Small intestine (tissue), 7 donors: ENCODE measurements at regions not wholly inside any gene's neighbourhood (a gene's known extent, or its start where the extent isn't known, plus 50 kb on each side); places are given as distances from the start of the nearest gene placed in this dataset.

Experiments
- DNase-seq, 2 donors: peaks; one replicate each; pipeline versions ENCODE4 v3.0.0 to v3.0.0-alpha.2; 2013
- FAIRE-seq: peaks from 2 replicates; lab custom pipeline; 2012; peaks lifted over from hg19 to GRCh38; lab: Jason Lieb, UNC
- H3K27ac ChIP-seq, 3 donors: one replicate each; pipeline ENCODE4 v1.5.1; 2013; ENCODE audit warnings: low read length in 2 of 3, mild to moderate bottlenecking in 2 of 3, control low read depth in 1 of 3, inconsistent platforms in 1 of 3, low read depth in 1 of 3, moderate library complexity in 1 of 3
- H3K27me3 ChIP-seq, 3 donors: one replicate each; pipeline ENCODE4 v1.6.1; 2013; ENCODE audit warnings: low read length in 3 of 3, inconsistent platforms in 1 of 3; ENCODE audit not compliant: control insufficient read depth in 3 of 3, insufficient read depth in 3 of 3
- H3K36me3 ChIP-seq, 3 donors: one replicate each; pipeline ENCODE4 v1.6.1; 2013; ENCODE audit warnings: low read length in 3 of 3, inconsistent platforms in 1 of 3, low read depth in 1 of 3, mild to moderate bottlenecking in 1 of 3, moderate library complexity in 1 of 3; ENCODE audit not compliant: control insufficient read depth in 3 of 3, insufficient read depth in 2 of 3
- H3K4me1 ChIP-seq, 3 donors: one replicate each; pipeline ENCODE4 v1.6.1; 2013; ENCODE audit warnings: low read length in 2 of 3, inconsistent platforms in 1 of 3, low read depth in 1 of 3, mild to moderate bottlenecking in 1 of 3, moderate library complexity in 1 of 3; ENCODE audit not compliant: control insufficient read depth in 3 of 3, insufficient read depth in 2 of 3
- H3K4me3 ChIP-seq, 3 donors: one replicate each; pipeline ENCODE4 v1.5.1; 2013; ENCODE audit warnings: low read length in 3 of 3, control low read depth in 1 of 3, inconsistent platforms in 1 of 3, low read depth in 1 of 3, mild to moderate bottlenecking in 1 of 3, moderate library complexity in 1 of 3
- H3K9me3 ChIP-seq, 2 donors: one replicate each; pipeline ENCODE4 v1.6.1; 2013; ENCODE audit warnings: low read depth in 1 of 2, low read length in 1 of 2; ENCODE audit not compliant: control insufficient read depth in 2 of 2, insufficient read depth in 1 of 2
- WGBS, 3 donors: extraction: QIAGEN DNeasy Blood & Tissue Kit; methylation state at CpG; one replicate each; pipeline ENCODE4 v1.1.7; 2013; 5-methylcytosine and 5-hydroxymethylcytosine counted together
- donor health status: healthy with polysubstance abuse.
- donor health status: control.
- donor health status: control.
- donor health status: Bipolar disorder and iron deficiency.
- donor health status: healthy.

DNA sequence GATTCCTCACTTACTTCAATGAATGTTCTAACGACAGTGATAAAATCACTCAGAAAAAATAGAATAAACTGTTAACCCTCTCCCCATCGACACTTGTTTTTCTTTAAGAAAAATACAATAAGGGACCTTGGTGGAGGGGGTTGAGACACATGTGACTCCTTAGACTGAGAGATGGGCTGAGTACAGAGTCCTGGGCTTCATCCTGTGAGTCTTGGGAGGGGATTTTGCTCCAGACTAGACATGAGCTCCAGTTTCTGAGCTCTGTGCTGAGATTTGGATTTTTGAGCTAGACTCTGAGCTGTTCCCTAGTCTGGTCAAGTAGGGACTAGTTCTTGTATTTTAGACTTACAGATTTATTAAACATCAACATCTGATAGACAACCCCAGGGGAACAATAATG, 241.5 kb upstream of the MVB12B start:
- H3K36me3 ChIP-seq, result no peaks in the 10 kb centered on the region
- no peaks in the 10 kb centered on the region for H3K4me1 ChIP-seq
- peaks cover 0 to 5% (median 3%) of the 10 kb centered on the region in 3 donors for H3K27me3 ChIP-seq
- DNase-seq, result no peak
- WGBS, 3 donors, result 73 to 78% (median 75%) methylated on average over 2 of the region's 2 CpGs
- no peaks in the 10 kb centered on the region for H3K9me3 ChIP-seq
- no peak overlapping the region for H3K27ac ChIP-seq
- FAIRE-seq, result no peak
- no peak overlapping the region for H3K4me3 ChIP-seq

DNA sequence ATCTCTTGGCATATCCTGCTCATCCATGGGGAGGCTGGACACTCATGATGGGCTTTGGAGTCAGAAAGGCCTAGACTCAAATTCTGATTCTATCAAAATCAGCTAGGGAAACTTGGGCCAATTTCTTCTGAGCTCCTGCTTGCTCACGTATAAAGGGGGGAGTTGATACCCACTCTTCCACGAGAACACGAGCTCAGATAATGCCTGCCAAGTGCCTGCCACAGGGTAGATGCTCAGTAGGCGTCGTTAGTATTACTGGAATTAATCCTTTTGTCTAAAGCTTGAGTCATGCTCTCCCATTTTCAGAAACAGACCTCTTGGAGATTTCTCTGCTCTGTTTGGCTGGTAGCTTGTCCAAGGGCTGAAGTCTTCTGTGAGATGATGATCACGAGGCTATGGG, 238.3 kb upstream of the MVB12B start:
- Histone ChIP-seq H3K4me3 (no peak overlapping the region), H3K27ac (no peak overlapping the region), H3K27me3 (peaks cover 0 to 4% (median 2%) of the 10 kb centered on the region in 3 donors), H3K4me1 (no peaks in the 10 kb centered on the region), H3K9me3 (no peaks in the 10 kb centered on the region), H3K36me3 (no peaks in the 10 kb centered on the region)
- WGBS, 3 donors, result 64 to 80% (median 70%) methylated on average over 6 of the region's 6 CpGs
- FAIRE-seq (no peak), DNase-seq (no peak)

DNA sequence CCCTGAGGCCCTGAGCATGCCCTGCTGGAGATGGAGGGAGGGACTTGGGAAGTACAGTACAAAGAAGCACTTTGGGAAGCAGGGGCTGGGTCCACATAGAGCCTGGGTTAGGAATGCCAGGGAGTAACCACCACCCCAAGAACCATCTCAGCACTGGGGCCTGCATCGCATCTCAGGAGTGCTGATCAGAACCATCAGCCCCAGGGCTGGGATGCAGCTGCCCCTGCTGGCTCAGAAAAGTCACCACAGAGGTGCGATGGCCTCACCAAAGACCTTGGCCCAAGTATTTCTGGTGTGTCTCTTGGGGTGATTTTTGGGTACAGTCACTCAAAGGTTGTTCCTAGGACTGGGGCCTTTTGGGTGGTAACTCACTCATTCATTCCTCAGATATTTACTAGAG, 236.8 kb upstream of the MVB12B start:
- H3K36me3 ChIP-seq, result no peaks in the 10 kb centered on the region
- FAIRE-seq, result no peak
- H3K4me1 ChIP-seq, result no peaks in the 10 kb centered on the region
- 63 to 80% (median 71%) methylated on average over 2 of the region's 2 CpGs for WGBS, 3 donors
- no peak overlapping the region for H3K27ac ChIP-seq
- peaks cover 0 to 3% (median 2%) of the 10 kb centered on the region in 3 donors for H3K27me3 ChIP-seq
- H3K4me3 ChIP-seq, result no peak overlapping the region
- no peaks in the 10 kb centered on the region for H3K9me3 ChIP-seq
- no peak for DNase-seq

DNA sequence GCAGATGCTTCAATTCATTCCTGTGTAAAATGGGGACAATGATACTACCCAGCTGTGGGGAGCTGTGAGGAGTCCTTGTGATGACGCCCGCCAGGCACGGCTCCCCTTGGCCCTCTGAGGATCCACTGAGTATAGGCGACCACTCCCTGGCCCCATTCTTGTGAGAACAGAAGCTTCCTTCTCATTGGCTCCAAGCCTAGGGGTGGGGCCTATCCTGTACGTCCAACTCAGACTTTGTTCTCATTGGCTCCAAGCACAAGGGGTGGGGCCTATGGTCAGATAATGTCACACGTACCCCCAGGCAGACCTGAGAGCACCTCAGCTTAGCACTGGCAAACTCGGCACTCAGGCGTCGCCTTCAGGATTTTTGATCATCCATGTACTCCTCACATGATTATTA, 232.9 kb upstream of the MVB12B start:
- Histone ChIP-seq H3K9me3 (no peaks in the 10 kb centered on the region), H3K4me3 (no peak overlapping the region), H3K36me3 (no peaks in the 10 kb centered on the region), H3K27me3 (peaks cover 0 to 4% (median 0%) of the 10 kb centered on the region in 3 donors), H3K27ac (no peak overlapping the region), H3K4me1 (no peaks in the 10 kb centered on the region)
- WGBS, 3 donors, result 67 to 73% (median 69%) methylated on average over 9 of the region's 9 CpGs
- FAIRE-seq (no peak), DNase-seq (no peak)

DNA sequence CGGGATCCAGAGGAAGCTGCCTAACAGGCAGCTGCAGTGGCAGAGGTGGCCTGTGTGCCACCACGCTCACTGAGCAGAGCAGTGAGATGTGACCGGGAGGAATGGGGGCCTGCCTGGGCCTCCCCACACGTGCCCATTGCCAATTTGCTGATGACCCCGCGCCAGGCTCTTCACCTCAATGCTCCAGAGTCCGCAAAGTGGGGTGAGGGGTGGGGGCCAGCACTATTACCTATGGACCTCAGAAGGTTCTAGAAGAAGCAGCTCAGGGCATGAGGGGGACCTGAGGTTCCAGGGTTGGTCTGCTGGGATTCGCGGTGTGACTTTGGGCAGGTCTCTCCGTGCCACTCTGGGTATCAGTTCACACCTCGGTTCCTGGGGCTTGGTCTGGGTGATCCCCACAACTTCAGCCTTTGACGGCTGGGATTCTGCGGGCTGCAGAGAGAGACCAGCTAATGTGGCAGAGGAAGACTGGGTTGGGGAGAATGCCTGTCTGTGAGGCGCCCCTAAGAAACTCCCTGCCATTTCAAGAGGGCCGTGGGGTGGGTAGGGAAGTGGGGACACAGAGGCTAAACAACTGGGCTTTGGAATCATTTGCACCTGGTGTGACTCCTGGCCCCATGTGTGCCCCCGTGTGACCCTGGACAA, 231.0 kb upstream of the MVB12B start:
- no peaks in the 10 kb centered on the region for H3K4me1 ChIP-seq
- FAIRE-seq, result no peak

DNA sequence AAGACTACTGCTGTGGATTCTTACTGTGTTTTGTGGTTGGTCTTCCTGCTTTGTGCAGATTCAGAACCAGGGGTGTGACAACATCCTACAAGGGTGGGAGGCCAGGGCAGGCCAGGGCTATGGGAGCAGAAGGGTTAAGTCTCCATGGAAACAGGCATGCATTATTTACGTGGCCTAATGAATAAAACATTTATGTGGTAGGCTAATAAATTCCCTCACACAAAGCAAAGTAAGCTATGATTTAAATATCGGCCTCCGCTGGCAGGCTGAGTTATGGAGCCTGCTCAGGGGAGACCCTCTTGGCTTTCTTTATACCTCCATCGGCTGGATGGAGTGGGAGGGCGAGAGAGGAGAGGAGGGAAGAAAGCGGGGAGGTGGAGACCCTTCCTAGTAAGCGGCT, 230.3 kb upstream of the MVB12B start:
- Histone ChIP-seq H3K9me3 (peaks cover 0 to 3% of the 10 kb centered on the region in 2 donors), H3K4me1 (no peaks in the 10 kb centered on the region), H3K4me3 (no peak overlapping the region), H3K27ac (no peak overlapping the region), H3K27me3 (peaks cover 0 to 5% (median 0%) of the 10 kb centered on the region in 3 donors), H3K36me3 (no peaks in the 10 kb centered on the region)
- WGBS, 3 donors, result 72 to 79% (median 74%) methylated on average over 7 of the region's 7 CpGs
- no peak for FAIRE-seq
- no peak for DNase-seq

More for the DNA sequence above, 231.0 kb upstream of the MVB12B start:
- WGBS, 3 donors, result 80 to 86% (median 84%) methylated on average over 16 of the region's 16 CpGs
- H3K36me3 ChIP-seq, result no peaks in the 10 kb centered on the region
- DNase-seq, result no peak
- H3K27ac ChIP-seq, result no peak overlapping the region
- peaks cover 0 to 5% (median 0%) of the 10 kb centered on the region in 3 donors for H3K27me3 ChIP-seq
- peaks cover 0 to 3% of the 10 kb centered on the region in 2 donors for H3K9me3 ChIP-seq
- no peak overlapping the region for H3K4me3 ChIP-seq

DNA sequence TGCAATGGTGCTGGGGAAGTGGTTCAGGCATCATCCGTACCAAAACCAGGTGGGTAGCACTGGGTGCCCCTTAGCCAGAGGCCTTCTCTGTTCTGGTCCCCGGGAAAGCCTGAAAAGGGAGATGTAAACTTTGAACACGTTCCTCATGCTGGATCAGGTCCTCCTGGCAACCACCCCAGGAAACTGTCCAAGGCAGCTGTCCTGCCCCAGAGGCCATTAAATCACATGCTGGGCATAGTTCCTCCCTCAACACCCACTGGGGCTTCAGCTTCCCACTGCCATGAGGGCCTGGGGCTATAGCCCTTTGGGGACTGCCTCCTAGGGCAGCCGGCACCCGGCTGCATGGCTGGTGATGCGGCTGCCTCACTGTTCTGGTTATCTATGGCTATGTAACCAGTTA, 228.9 kb upstream of the MVB12B start:
- no peak for FAIRE-seq
- no peak overlapping the region for H3K27ac ChIP-seq
- no peaks in the 10 kb centered on the region for H3K4me1 ChIP-seq
- no peaks in the 10 kb centered on the region for H3K36me3 ChIP-seq
- H3K9me3 ChIP-seq, result peaks cover 0 to 3% of the 10 kb centered on the region in 2 donors
- H3K4me3 ChIP-seq, result no peak overlapping the region
- H3K27me3 ChIP-seq, result peaks cover 0 to 5% (median 0%) of the 10 kb centered on the region in 3 donors
- WGBS, 3 donors, result 67 to 75% (median 69%) methylated on average over 6 of the region's 6 CpGs
- no peak for DNase-seq

DNA sequence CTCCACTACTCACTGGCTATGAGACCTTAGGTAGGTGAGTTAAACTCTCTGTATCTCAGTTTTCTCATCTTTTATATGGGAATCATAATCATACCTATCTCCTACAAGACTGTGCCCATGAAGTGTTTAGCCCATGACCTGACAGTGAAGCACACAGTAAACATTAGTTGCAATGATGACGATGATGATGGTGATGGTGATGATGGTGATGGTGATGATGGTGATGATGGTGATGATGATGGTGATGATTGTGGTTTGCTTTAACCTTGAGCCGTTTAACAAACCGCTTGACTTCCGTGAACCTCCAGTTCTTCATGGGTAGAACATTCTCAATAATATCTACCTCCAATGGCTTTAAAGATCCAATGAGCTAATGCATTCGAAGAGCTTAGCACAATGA, 220.2 kb upstream of the MVB12B start:
- no peak for FAIRE-seq
- no peak for DNase-seq
- H3K4me1 ChIP-seq, result no peaks in the 10 kb centered on the region
- H3K9me3 ChIP-seq, result no peaks in the 10 kb centered on the region
- no peak overlapping the region for H3K27ac ChIP-seq
- H3K36me3 ChIP-seq, result no peaks in the 10 kb centered on the region
- peaks cover 0 to 9% (median 2%) of the 10 kb centered on the region in 3 donors for H3K27me3 ChIP-seq
- no peak overlapping the region for H3K4me3 ChIP-seq
- 80 to 94% (median 92%) methylated on average over 5 of the region's 5 CpGs for WGBS, 3 donors

DNA sequence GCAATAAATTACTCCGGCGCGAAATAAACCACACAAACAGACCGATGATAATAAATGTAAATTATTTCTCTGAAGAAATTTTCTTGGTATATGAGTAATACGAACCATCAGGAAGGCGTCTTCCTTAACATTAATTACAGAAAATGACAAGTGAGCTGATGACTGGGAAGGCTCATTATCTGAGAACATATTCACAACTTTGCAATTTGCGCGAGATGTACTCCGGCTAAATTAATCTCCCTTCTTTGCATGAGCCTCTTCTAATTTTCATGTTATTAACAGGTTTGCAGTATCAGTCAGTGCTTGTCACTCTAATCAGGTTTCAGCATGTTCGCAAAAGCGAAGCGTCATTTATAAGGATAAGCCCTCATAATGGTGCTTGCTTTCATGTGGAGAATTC, 218.9 kb upstream of the MVB12B start:
- Histone ChIP-seq H3K9me3 (no peaks in the 10 kb centered on the region), H3K4me1 (no peaks in the 10 kb centered on the region), H3K27me3 (peaks cover 0 to 9% (median 2%) of the 10 kb centered on the region in 3 donors), H3K27ac (no peak overlapping the region), H3K4me3 (no peak overlapping the region), H3K36me3 (no peaks in the 10 kb centered on the region)
- DNase-seq, result no peak
- 95 to 96% (median 96%) methylated on average over 12 of the region's 12 CpGs for WGBS, 3 donors
- FAIRE-seq, result no peak
